Heart left ventricle (tissue), 16 donors: ENCODE measurements at regions not wholly inside any gene's neighbourhood (a gene's known extent, or its start where the extent isn't known, plus 50 kb on each side); places are given as distances from the start of the nearest gene placed in this dataset.
"Not testable (repeated sequence)": the region's sequence is repeated elsewhere in the genome, so short reads cannot be mapped to it uniquely, and the experiment has no call there.

Source experiments
- ATAC-seq, 4 donors: fragments of 200-7000 bp; cut with Tn5 transposase; one replicate each; pipeline ENCODE4 v1.9.1; 2020 to 2022; ENCODE audit warnings: moderate library complexity in 4 of 4, mild to moderate bottlenecking in 3 of 4, moderate number of reproducible peaks in 1 of 4
- DNase-seq, 5 donors: peaks; one replicate each; pipeline ENCODE4 v3.0.0-alpha.2; 2020
- H3K27ac ChIP-seq, 12 donors: fragments of 200-600 bp; sonication (generic) in 4 of 12; one replicate each; pipeline versions ENCODE4 v1.5.0 to v1.8.0; 2016 to 2022; ENCODE audit warnings: mild to moderate bottlenecking in 2 of 12
- H3K27me3 ChIP-seq, 9 donors: fragments of 200-600 bp; sonication (generic) in 2 of 9; one replicate each; pipeline versions ENCODE4 v1.5.1 to v1.8.0; 2016 to 2022; ENCODE audit warnings: mild to moderate bottlenecking in 3 of 9
- H3K36me3 ChIP-seq, 9 donors: fragments of 200-600 bp; sonication (generic) in 2 of 9; one replicate each; pipeline versions ENCODE4 v1.5.0 to v1.8.0; 2018 to 2022; ENCODE audit warnings: mild to moderate bottlenecking in 2 of 9
- H3K4me1 ChIP-seq, 12 donors: fragments of 200-600 bp; sonication (generic) in 4 of 12; one replicate each; pipeline versions ENCODE4 v1.5.0 to v1.8.0; 2016 to 2022; ENCODE audit warnings: mild to moderate bottlenecking in 3 of 12
- H3K4me3 ChIP-seq, 12 donors: fragments of 200-600 bp; sonication (generic) in 4 of 12; one replicate each; pipeline versions ENCODE4 v1.5.0 to v1.8.0; 2017 to 2022; ENCODE audit warnings: mild to moderate bottlenecking in 9 of 12, moderate library complexity in 4 of 12
- H3K9me3 ChIP-seq, 12 donors: fragments of 200-600 bp; sonication (generic) in 4 of 12; one replicate each; pipeline versions ENCODE4 v1.5.0 to v1.8.0; 2016 to 2022; ENCODE audit warnings: mild to moderate bottlenecking in 1 of 12
- CTCF ChIP-seq, 12 donors: fragments of 200-600 bp; sonication (generic) in 4 of 12; IDR thresholded peaks; one replicate each; pipeline versions ENCODE4 v1.5.0 to v1.8.0; 2018 to 2022; ENCODE audit warnings: antibody characterized with exemption in 12 of 12, mild to moderate bottlenecking in 5 of 12
- POLR2A ChIP-seq, 2 donors: fragments of 450-650 bp; IDR thresholded peaks; one replicate each; pipeline ENCODE4 v1.6.1; 2017; ENCODE audit warnings: antibody characterized with exemption in 2 of 2, mild to moderate bottlenecking in 2 of 2, moderate library complexity in 2 of 2
- WGBS, 4 donors: extraction: QIAGEN DNeasy Blood & Tissue Kit in 2 of 4; methylation state at CpG; one replicate each; pipeline versions ENCODE4 v1.1.5 to v1.1.7; 2013 to 2018; 5-methylcytosine and 5-hydroxymethylcytosine counted together
- intact Hi-C, 10 donors: fragments of 100-400 bp; cut with DNase I; formaldehyde crosslinking; loops; one replicate each; pipeline versions ENCODE4 v1.11.1 to v1.14.2; 2022
- donor health status: ischemic (EF 13 %, LVEDD 7.1; RV severe dilation, severe dysfunction).
- donor health status: healthy with polysubstance abuse.
- donor health status: DM: no; HTN: yes; CAD: no.
- donor health status: DM: no; HTN: no; CAD: no.
- donor health status: ischemic (EF 25% LVEDD 6.9; RV normal size, moderate dysfunction).
- donor health status: ischemic (EF 25% LVEDD 5.7; RV mildly dilated, moderate dysfunction).
- donor health status: healthy.
- donor health status: DM: yes; HTN: yes; CAD: no.
- donor health status: ischemic (EF 35%, LVEDD 5.7; RV mildly dilated, moderate dysfunction).
- donor health status: nonischemic (EF 11% LVEDD 7.7; RV severe dilation, severe dysfunction).
- donor health status: DM: yes; HTN: yes; CAD: no.
- donor health status: PGD.
- donor health status: ischemic (EF 29% LVEDD 5.4; RV normal size, mild dysfunction).
- donor health status: nonischemic (EF 23%, LVEDD 6.1; RV moderate dilation, normal function).

- intact Hi-C loops, result loop anchor here in 1 of 10 donors (10.0 kb wide), 1 partner anchor 46 kb away; no protein-coding TSS in a partner anchor
- H3K27me3 ChIP-seq, result no peaks in the 10 kb centered on the region
- H3K27ac ChIP-seq, result no peak overlapping the region
- 57 to 75% (median 69%) methylated on average over 2 of the region's 2 CpGs for WGBS, 4 donors
- ATAC-seq (no peak), DNase-seq (no peak)
- no peak overlapping the region for H3K4me3 ChIP-seq
- peaks cover 0 to 10% (median 0%) of the 10 kb centered on the region in 12 donors for H3K4me1 ChIP-seq
- no peaks in the 10 kb centered on the region for H3K9me3 ChIP-seq
- no peaks in the 10 kb centered on the region for H3K36me3 ChIP-seq
- no peak for TF ChIP-seq CTCF (IDR thresholded peaks at IDR 0.05)
- TF ChIP-seq POLR2A (IDR thresholded peaks at IDR 0.05), result no peak
Observed at GRCh38 chr5:67771221-67771620, 444.3 kb upstream of the PIK3R1 start.

DNA sequence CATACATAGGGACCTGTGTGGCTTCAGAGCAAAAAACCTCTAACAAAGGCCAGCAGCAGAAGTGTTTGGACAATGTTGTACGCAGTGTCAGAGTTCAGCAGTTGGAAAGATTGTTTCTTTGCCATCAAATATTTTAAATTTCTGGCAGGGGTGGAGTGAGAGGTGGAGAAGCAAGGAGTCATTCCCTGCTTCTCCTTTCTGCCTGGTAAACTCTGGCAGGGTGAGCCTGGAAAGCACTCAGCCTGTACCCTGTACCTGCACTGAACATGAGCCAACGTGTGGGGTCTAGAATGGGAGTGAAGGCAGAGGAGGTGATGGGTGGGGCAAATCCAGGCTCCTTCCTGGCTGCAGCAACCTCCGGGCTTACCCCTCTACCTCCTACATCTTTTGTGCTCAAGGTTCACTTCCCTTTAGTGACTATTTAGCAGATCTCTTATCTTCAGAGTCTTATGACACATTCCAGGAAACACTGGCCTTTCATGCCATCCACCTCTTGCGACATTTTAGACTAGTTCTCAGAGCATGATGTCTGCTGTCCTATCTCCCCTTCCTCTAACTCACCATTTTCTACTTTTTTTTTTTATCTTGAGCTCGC, 445.0 kb upstream of the PIK3R1 start:
- ATAC-seq (no peak), DNase-seq (no peak)
- Histone ChIP-seq H3K27me3 (no peaks in the 10 kb centered on the region), H3K4me3 (no peak overlapping the region), H3K9me3 (no peaks in the 10 kb centered on the region), H3K27ac (no peak overlapping the region), H3K4me1 (peaks cover 0 to 10% (median 0%) of the 10 kb centered on the region in 12 donors), H3K36me3 (no peaks in the 10 kb centered on the region)
- 71 to 78% (median 75%) methylated on average over 5 of the region's 5 CpGs for WGBS, 4 donors
- intact Hi-C loops, result loop anchor here in 1 of 10 donors (10.0 kb wide), 1 partner anchor 46 kb away; no protein-coding TSS in a partner anchor
- no peak for TF ChIP-seq CTCF (IDR thresholded peaks at IDR 0.05)

- no peaks in the 10 kb centered on the region for H3K36me3 ChIP-seq
- TF ChIP-seq POLR2A (IDR thresholded peaks at IDR 0.05), result no peak
- no peak for TF ChIP-seq CTCF (IDR thresholded peaks at IDR 0.05)
- H3K27ac ChIP-seq, result no peak overlapping the region
- no peak overlapping the region for H3K4me3 ChIP-seq
- 77 to 88% (median 80%) methylated on average over 2 of the region's 2 CpGs for WGBS, 4 donors
- peaks cover 0 to 8% (median 0%) of the 10 kb centered on the region in 12 donors for H3K9me3 ChIP-seq
- no peaks in the 10 kb centered on the region for H3K27me3 ChIP-seq
- ATAC-seq, result no peak
- intact Hi-C loops, result no loop called here
- H3K4me1 ChIP-seq, result peaks cover 0 to 5% (median 0%) of the 10 kb centered on the region in 12 donors
- no peak for DNase-seq
Observed at GRCh38 chr5:67765697-67766096, 449.9 kb upstream of the PIK3R1 start.

- H3K4me3 ChIP-seq, DNase-seq, ATAC-seq, H3K4me1 ChIP-seq, H3K27ac ChIP-seq, H3K36me3 ChIP-seq, intact Hi-C loops, H3K27me3 ChIP-seq: not testable (repeated sequence)
- H3K9me3 ChIP-seq, result peaks cover 0 to 67% (median 13%) of the 10 kb centered on the region in 12 donors
- WGBS, 4 donors, result 90 to 99% (median 94%) methylated on average over 10 of the region's 10 CpGs
Observed at GRCh38 chr5:67757771-67758170, 457.8 kb upstream of the PIK3R1 start.

DNA sequence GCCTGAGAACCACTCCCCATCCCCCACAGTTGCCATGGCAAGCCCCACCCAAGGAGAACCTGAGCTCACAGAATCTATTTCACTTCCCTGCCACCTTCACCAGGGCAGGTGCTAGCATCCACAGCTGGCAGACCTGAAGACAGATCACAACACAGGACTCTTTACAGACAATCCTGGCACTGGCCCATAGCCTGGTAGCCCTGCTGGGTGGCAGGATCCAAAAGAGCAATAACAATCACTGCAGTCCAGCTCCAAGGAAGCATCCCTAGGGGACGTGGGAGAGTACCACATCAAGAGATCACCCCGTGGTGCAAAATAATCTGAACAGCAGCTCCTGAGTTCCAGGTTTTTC, 463.2 kb upstream of the PIK3R1 start:
- intact Hi-C loops, result no loop called here
- no peak for ATAC-seq
- no peak for DNase-seq
- Histone ChIP-seq H3K4me1 (no peaks in the 10 kb centered on the region), H3K27me3 (no peaks in the 10 kb centered on the region), H3K36me3 (no peaks in the 10 kb centered on the region), H3K27ac (no peak overlapping the region), H3K4me3 (no peak overlapping the region), H3K9me3 (peaks cover 0 to 52% (median 17%) of the 10 kb centered on the region in 12 donors)
- TF ChIP-seq POLR2A (IDR thresholded peaks at IDR 0.05) (no peak), CTCF (IDR thresholded peaks at IDR 0.05) (no peak)
- WGBS, 4 donors, result 87 to 95% (median 95%) methylated on average over 2 of the region's 2 CpGs
